ENCODE measurements at regions not wholly inside any gene's neighbourhood (a gene's known extent, or its start where the extent isn't known, plus 50 kb on each side); places are given as distances from the start of the nearest gene placed in this dataset.

- Mint-ChIP-seq H3K4me3 (no peak overlapping the region), H3K27ac (no peak overlapping the region), H3K4me1 (ENCODE audit: low read depth) (no peaks in the 10 kb centered on the region), H3K36me3 (ENCODE audit: low read depth) (no peaks in the 10 kb centered on the region), H3K9me3 (no peaks in the 10 kb centered on the region), H3K27me3 (ENCODE audit: low read depth) (peaks cover 6% of the 10 kb centered on the region)
Observed at GRCh38 chr15:98391568-98391967, 256.8 kb upstream of the IGF1R start.

DNA sequence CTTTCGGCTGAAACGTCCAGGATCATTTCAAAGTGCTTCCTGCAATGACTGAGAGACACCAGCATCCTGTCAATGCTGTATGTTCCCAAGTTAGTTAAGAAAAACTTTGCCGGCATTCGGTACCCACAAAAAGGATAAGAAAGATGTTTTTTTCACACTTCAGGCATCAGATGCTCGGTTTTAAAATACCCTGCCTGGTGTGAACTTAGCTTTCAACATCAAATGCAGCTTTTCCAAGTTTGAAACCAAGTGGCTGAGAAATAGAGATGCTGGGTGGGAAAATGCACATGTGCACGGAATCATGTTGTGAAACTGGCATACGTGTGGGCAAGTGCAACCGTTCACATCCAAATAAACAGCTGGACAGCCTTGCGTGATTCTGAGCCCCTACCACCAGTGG lies 254.9 kb upstream of the IGF1R start:
- peaks cover 6% of the 10 kb centered on the region for H3K27me3 Mint-ChIP-seq (ENCODE audit: low read depth)
- no peaks in the 10 kb centered on the region for H3K4me1 Mint-ChIP-seq (ENCODE audit: low read depth)
- H3K9me3 Mint-ChIP-seq = no peaks in the 10 kb centered on the region
- no peak overlapping the region for H3K4me3 Mint-ChIP-seq
- H3K27ac Mint-ChIP-seq = no peak overlapping the region
- no peaks in the 10 kb centered on the region for H3K36me3 Mint-ChIP-seq (ENCODE audit: low read depth)

- no peak overlapping the region for H3K27ac Mint-ChIP-seq
Observed at GRCh38 chr15:98394546-98394945, 253.8 kb upstream of the IGF1R start.

DNA sequence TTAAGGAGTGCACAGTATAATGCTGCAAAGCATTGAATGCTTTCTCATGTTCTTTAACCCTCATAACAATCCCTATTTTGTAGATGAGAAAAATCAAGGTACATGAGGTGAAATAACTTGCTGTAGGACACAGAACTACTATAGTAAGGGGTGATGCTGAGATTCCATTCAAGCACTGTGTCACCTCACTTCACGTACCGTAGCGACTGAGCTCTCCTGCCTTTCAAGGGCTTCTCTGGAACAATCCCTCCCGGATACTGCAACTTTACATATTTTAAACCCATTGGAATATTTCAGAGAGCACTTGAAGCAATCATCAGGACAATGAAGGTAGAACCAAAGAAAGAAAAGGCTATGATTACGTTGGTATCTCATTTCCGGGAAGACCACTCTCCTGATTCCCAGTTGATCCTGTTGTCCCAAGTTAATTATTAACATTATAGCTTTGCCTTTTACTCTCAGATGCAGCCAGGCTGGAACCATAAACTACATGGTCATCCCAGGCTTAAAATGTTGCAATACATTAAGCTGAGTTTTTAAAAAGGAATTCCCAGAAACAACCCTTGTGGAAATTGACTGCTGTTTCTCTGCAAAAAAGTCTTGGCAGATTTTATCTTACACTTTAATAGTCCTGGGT lies 252.2 kb upstream of the IGF1R start:
- Mint-ChIP-seq H3K36me3 (ENCODE audit: low read depth) (no peaks in the 10 kb centered on the region), H3K27me3 (ENCODE audit: low read depth) (peaks cover 6% of the 10 kb centered on the region), H3K9me3 (no peaks in the 10 kb centered on the region), H3K4me3 (no peak overlapping the region), H3K4me1 (ENCODE audit: low read depth) (no peaks in the 10 kb centered on the region), H3K27ac (no peak overlapping the region)

More at GRCh38 chr15:98394546-98394945, 253.8 kb upstream of the IGF1R start:
- no peaks in the 10 kb centered on the region for H3K36me3 Mint-ChIP-seq (ENCODE audit: low read depth)
- no peaks in the 10 kb centered on the region for H3K4me1 Mint-ChIP-seq (ENCODE audit: low read depth)
- no peaks in the 10 kb centered on the region for H3K9me3 Mint-ChIP-seq
- H3K4me3 Mint-ChIP-seq = no peak overlapping the region
- H3K27me3 Mint-ChIP-seq (ENCODE audit: low read depth) = peaks cover 6% of the 10 kb centered on the region

DNA sequence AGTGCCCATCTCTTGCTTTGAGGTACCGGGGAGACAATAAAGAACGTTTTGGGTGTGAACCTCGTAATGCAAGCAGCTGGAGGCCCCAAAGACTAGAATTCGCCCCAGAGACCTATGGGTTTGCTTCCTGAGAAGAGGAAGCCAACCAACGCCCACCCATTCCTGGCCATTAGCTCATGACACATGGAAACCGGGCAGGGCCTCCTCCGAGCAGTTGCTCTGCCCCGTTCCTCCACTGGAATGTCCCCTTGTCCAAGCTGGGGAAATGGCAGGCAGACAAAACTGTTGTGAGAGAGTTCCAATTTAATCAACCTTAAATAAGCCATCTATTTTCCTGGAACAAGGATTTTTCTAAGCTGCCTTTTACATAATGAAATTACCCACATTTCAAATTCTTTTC lies 250.9 kb upstream of the IGF1R start:
- no peak overlapping the region for H3K4me3 Mint-ChIP-seq
- no peak overlapping the region for H3K27ac Mint-ChIP-seq
- H3K9me3 Mint-ChIP-seq = no peaks in the 10 kb centered on the region
- no peaks in the 10 kb centered on the region for H3K4me1 Mint-ChIP-seq (ENCODE audit: low read depth)
- H3K27me3 Mint-ChIP-seq (ENCODE audit: low read depth) = peaks cover 6% of the 10 kb centered on the region
- no peaks in the 10 kb centered on the region for H3K36me3 Mint-ChIP-seq (ENCODE audit: low read depth)

GRCh38 chr15:98398056-98398455 lies 250.3 kb upstream of the IGF1R start:
- Mint-ChIP-seq H3K27me3 (ENCODE audit: low read depth) (peaks cover 6% of the 10 kb centered on the region), H3K9me3 (no peaks in the 10 kb centered on the region), H3K27ac (no peak overlapping the region), H3K36me3 (ENCODE audit: low read depth) (no peaks in the 10 kb centered on the region), H3K4me3 (no peak overlapping the region), H3K4me1 (ENCODE audit: low read depth) (no peaks in the 10 kb centered on the region)

DNA sequence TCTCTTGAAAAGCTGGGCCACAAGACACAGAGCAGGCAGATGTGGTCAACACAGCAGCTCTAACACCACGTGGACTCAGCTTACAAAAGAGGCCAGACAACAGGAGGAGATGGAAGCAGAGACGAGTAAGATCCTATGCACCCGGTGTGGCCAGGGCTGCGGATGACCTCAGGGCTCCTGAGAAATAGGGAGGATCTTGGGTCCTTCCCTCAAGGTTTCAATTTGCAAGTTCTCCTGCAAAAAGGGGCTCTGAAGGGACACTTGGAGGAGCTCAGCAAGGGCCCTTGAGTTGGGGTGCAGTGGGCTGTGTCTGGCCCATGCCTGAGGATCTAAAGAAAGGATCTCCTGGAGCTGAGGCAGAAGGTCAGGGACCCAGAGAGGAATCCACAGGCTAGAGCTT lies 249.5 kb upstream of the IGF1R start:
- Mint-ChIP-seq H3K9me3 (no peaks in the 10 kb centered on the region), H3K4me1 (ENCODE audit: low read depth) (no peaks in the 10 kb centered on the region), H3K4me3 (no peak overlapping the region), H3K27me3 (ENCODE audit: low read depth) (peaks cover 6% of the 10 kb centered on the region), H3K36me3 (ENCODE audit: low read depth) (no peaks in the 10 kb centered on the region), H3K27ac (no peak overlapping the region)

GRCh38 chr15:98400120-98400519 lies 248.2 kb upstream of the IGF1R start:
- Mint-ChIP-seq H3K27ac (no peak overlapping the region), H3K9me3 (no peaks in the 10 kb centered on the region), H3K36me3 (ENCODE audit: low read depth) (no peaks in the 10 kb centered on the region), H3K4me3 (no peak overlapping the region), H3K27me3 (ENCODE audit: low read depth) (no peaks in the 10 kb centered on the region), H3K4me1 (ENCODE audit: low read depth) (no peaks in the 10 kb centered on the region)

- H3K4me3 Mint-ChIP-seq = no peak overlapping the region
- no peaks in the 10 kb centered on the region for H3K36me3 Mint-ChIP-seq (ENCODE audit: low read depth)
- no peaks in the 10 kb centered on the region for H3K4me1 Mint-ChIP-seq (ENCODE audit: low read depth)
- H3K9me3 Mint-ChIP-seq = no peaks in the 10 kb centered on the region
- H3K27me3 Mint-ChIP-seq (ENCODE audit: low read depth) = no peaks in the 10 kb centered on the region
- no peak overlapping the region for H3K27ac Mint-ChIP-seq
Observed at GRCh38 chr15:98401029-98401428, 247.3 kb upstream of the IGF1R start.

- Mint-ChIP-seq H3K4me1 (ENCODE audit: low read depth) (no peaks in the 10 kb centered on the region), H3K27me3 (ENCODE audit: low read depth) (no peaks in the 10 kb centered on the region), H3K4me3 (no peak overlapping the region), H3K36me3 (ENCODE audit: low read depth) (no peaks in the 10 kb centered on the region), H3K27ac (no peak overlapping the region), H3K9me3 (no peaks in the 10 kb centered on the region)
Observed at GRCh38 chr15:98402486-98402885, 245.9 kb upstream of the IGF1R start.

DNA sequence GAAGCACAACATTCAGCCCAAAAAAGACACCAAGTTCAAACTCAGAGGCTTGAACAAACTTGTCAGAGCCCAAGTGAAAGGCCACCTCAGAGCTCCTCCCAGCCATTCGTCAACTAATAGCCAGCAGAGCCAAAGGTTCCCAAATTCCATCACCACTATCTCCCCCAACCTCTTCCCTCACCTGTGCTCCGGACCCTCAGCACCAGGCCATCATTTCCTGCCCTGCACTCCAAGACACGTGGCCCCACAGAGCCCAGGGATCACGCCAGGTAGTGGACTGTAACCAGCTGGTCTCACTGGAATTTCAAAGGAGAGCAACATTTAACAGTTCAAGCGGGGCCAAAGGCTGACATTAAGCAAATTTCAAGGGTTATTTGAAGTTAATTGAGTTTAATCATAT lies 245.2 kb upstream of the IGF1R start:
- H3K9me3 Mint-ChIP-seq = no peaks in the 10 kb centered on the region
- no peak overlapping the region for H3K27ac Mint-ChIP-seq
- H3K27me3 Mint-ChIP-seq (ENCODE audit: low read depth) = no peaks in the 10 kb centered on the region
- no peaks in the 10 kb centered on the region for H3K4me1 Mint-ChIP-seq (ENCODE audit: low read depth)
- no peaks in the 10 kb centered on the region for H3K36me3 Mint-ChIP-seq (ENCODE audit: low read depth)
- H3K4me3 Mint-ChIP-seq = no peak overlapping the region

DNA sequence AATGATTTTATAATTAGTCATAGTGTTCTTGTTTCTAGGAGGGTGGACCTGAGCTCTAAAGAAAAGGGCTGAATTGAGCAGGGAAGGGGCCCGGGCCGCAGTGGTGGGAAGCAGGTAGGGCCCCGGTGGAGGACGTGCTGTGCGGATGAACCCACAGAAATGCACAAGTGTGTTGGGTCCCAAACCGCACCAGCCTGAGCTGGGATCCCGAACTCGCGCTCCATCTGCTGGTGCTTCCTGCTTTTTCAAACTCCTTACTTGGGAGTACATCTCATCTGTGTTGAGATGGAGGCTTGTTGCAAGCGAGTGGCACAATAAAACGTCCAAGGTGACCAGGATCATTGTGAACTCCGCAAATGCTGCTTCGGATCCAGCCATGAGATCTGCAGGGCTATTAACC lies 244.8 kb upstream of the IGF1R start:
- H3K9me3 Mint-ChIP-seq = no peaks in the 10 kb centered on the region
- no peak overlapping the region for H3K27ac Mint-ChIP-seq
- no peaks in the 10 kb centered on the region for H3K4me1 Mint-ChIP-seq (ENCODE audit: low read depth)
- H3K36me3 Mint-ChIP-seq (ENCODE audit: low read depth) = no peaks in the 10 kb centered on the region
- H3K27me3 Mint-ChIP-seq (ENCODE audit: low read depth) = no peaks in the 10 kb centered on the region
- H3K4me3 Mint-ChIP-seq = no peak overlapping the region

GRCh38 chr15:98405013-98405412 lies 243.3 kb upstream of the IGF1R start:
- H3K4me1 Mint-ChIP-seq (ENCODE audit: low read depth) = no peaks in the 10 kb centered on the region
- H3K4me3 Mint-ChIP-seq = no peak overlapping the region
- H3K9me3 Mint-ChIP-seq = no peaks in the 10 kb centered on the region
- no peaks in the 10 kb centered on the region for H3K27me3 Mint-ChIP-seq (ENCODE audit: low read depth)
- no peak overlapping the region for H3K27ac Mint-ChIP-seq
- no peaks in the 10 kb centered on the region for H3K36me3 Mint-ChIP-seq (ENCODE audit: low read depth)

DNA sequence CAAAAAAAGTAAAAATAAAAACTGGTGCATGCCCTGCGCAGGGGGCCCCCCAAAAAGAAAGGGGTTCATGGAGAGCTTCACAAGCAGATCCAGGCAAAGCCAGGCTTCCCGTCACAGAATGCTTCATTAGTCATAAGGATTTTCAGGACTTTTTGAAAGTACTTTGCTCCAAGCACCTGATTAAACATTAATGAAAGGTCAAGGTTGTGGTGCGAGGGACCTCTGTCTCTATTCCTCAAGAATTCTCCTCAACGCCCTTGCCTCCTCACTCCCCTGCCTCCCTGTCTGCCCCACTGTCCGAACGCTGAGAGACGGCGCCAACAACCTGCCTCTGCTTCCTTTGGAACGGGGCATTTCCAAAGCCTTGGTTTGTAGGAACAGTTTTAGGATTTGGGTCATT lies 240.1 kb upstream of the IGF1R start:
- no peaks in the 10 kb centered on the region for H3K4me1 Mint-ChIP-seq (ENCODE audit: low read depth)
- peaks cover 4% of the 10 kb centered on the region for H3K9me3 Mint-ChIP-seq
- no peak overlapping the region for H3K4me3 Mint-ChIP-seq
- no peaks in the 10 kb centered on the region for H3K36me3 Mint-ChIP-seq (ENCODE audit: low read depth)
- H3K27ac Mint-ChIP-seq = no peak overlapping the region
- no peaks in the 10 kb centered on the region for H3K27me3 Mint-ChIP-seq (ENCODE audit: low read depth)

- Mint-ChIP-seq H3K27ac (no peak overlapping the region), H3K4me3 (no peak overlapping the region), H3K4me1 (ENCODE audit: low read depth) (no peaks in the 10 kb centered on the region), H3K9me3 (peaks cover 4% of the 10 kb centered on the region), H3K27me3 (ENCODE audit: low read depth) (no peaks in the 10 kb centered on the region), H3K36me3 (ENCODE audit: low read depth) (no peaks in the 10 kb centered on the region)
Observed at GRCh38 chr15:98410328-98410727, 238.0 kb upstream of the IGF1R start.

DNA sequence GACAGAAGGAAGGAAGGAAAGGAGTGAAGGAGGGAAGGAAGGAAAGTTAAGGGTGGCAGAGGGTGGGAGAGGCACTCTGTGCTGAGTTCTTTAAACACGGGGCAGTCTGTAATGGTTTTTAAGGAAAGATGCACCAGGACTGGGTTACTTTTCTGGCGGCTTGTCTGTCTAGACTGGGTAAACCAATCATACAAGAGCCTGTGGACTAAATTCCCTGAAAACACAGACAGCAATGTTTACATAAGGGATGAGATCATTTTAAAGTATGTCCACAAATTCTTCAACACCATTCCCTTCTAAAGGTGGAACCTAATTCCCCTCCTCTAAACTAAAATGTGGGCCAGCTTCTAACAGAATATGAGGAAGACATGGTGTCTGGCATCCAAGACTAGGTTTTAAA lies 235.5 kb upstream of the IGF1R start:
- Mint-ChIP-seq H3K4me1 (ENCODE audit: low read depth) (no peaks in the 10 kb centered on the region), H3K4me3 (no peak overlapping the region), H3K36me3 (ENCODE audit: low read depth) (no peaks in the 10 kb centered on the region), H3K9me3 (peaks cover 4% of the 10 kb centered on the region), H3K27me3 (ENCODE audit: low read depth) (no peaks in the 10 kb centered on the region), H3K27ac (no peak overlapping the region)

Measured in T-helper 1 cell treated with Interleukin-12 subunit alpha and Interleukin-12 subunit beta and Interleukin-4 antibody, amounts not matched to agents 30 μg/mL and 1 μg/mL, for 36 hours (primary cell).